Smooth muscle cell (in vitro differentiated cells): ENCODE measurements at regions not wholly inside any gene's neighbourhood (a gene's known extent, or its start where the extent isn't known, plus 50 kb on each side); places are given as distances from the start of the nearest gene placed in this dataset.
A peak's percentile ranks its signal among the peaks of the same experiment; 100 is the strongest.

Experiments
- DNase-seq: peaks from one replicate; lab custom pipeline; 2025; ENCODE audit not compliant: unreplicated experiment; lab: John Stamatoyannopoulos, UW
- H2AFZ ChIP-seq: fragments of 200-600 bp; sonication (generic); 2 replicates; pipeline ENCODE4 v1.6.0; 2016; ENCODE audit warnings: antibody characterized with exemption, low read depth, mild to moderate bottlenecking
- H3F3A ChIP-seq: fragments of 200-600 bp; sonication (generic); 2 replicates; pipeline ENCODE4 v1.6.0; 2017; ENCODE audit warnings: antibody characterized with exemption, low read depth
- H3K27ac ChIP-seq: fragments of 200-600 bp; sonication (generic); 2 replicates; pipeline ENCODE4 v1.5.1; 2016; ENCODE audit warnings: low read depth, mild to moderate bottlenecking
- H3K27me3 ChIP-seq: fragments of 200-600 bp; sonication (generic); 2 replicates; pipeline ENCODE4 v1.6.1; 2016; ENCODE audit warnings: low read depth, mild to moderate bottlenecking
- H3K36me3 ChIP-seq: fragments of 200-600 bp; sonication (generic); 2 replicates; pipeline ENCODE4 v1.5.1; 2016; ENCODE audit warnings: low read depth
- H3K4me1 ChIP-seq: fragments of 200-600 bp; sonication (generic); 2 replicates; pipeline ENCODE4 v1.5.1; 2016; ENCODE audit warnings: low read depth
- H3K4me2 ChIP-seq: fragments of 200-600 bp; sonication (generic); 2 replicates; pipeline ENCODE4 v1.6.0; 2016; ENCODE audit warnings: mild to moderate bottlenecking
- H3K4me3 ChIP-seq: fragments of 200-600 bp; sonication (generic); 2 replicates; pipeline ENCODE4 v1.5.1; 2016; ENCODE audit warnings: mild to moderate bottlenecking
- H3K79me2 ChIP-seq: fragments of 200-600 bp; sonication (generic); 2 replicates; pipeline ENCODE4 v1.6.0; 2016; ENCODE audit warnings: low read depth, mild to moderate bottlenecking
- H3K9ac ChIP-seq: fragments of 200-600 bp; sonication (generic); 2 replicates; pipeline ENCODE4 v1.6.0; 2016; ENCODE audit warnings: low read depth
- H3K9me3 ChIP-seq: fragments of 200-600 bp; sonication (generic); replicated peaks from 2 replicates; pipeline ENCODE4 v1.5.1; 2016; ENCODE audit warnings: low read depth
- H4K20me1 ChIP-seq: fragments of 200-600 bp; sonication (generic); 2 replicates; pipeline ENCODE4 v1.6.0; 2016; ENCODE audit warnings: low read depth
- WGBS: methylation state at CpG from one replicate; pipeline ENCODE4 v1.1.7; 2016; ENCODE audit warnings: low lambda C conversion rate; 5-methylcytosine and 5-hydroxymethylcytosine counted together
- TF ChIP-seq, protein P1 (sequence below): fragments of 200-600 bp; sonication (generic); IDR thresholded peaks from 2 replicates; pipeline ENCODE4 v1.5.1; 2017; ENCODE audit warnings: borderline replicate concordance, mild to moderate bottlenecking, antibody characterized with exemption; ENCODE audit not compliant: insufficient read depth, poor library complexity, severe bottlenecking

DNA sequence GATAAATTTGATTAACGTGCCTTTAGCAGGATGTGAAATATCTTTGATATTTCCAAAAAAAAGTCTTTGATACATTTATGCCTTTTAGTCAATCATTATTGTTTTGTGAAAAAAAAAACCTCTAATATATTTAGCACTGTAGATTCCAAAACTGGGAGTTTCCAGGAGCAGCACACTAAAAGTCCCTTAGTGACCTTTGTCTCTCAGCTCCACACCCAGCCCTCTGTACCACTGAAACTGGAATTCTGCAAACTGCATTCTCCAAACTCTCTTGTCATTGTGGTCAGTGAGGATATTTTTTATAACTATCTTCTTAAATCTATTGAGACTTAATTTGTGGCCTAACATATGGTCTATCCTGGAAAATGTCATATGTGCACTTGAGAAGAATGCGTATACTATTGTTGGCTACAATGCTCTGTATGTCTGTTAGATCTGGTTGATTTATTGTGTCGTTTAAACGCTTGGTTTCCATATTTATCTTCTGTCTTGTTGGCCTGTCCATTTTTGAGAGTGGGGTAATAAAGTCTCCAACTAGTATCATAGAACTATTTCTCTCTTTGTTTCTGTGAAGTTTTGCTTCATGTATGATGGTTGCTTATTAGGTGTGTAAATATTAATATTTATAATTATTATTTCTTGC lies 73.2 kb upstream of the CNKSR3 start:
- H2AFZ ChIP-seq, result no peak overlapping the region
- WGBS, result 96% methylated on average over 4 of the region's 4 CpGs

GRCh38 chr6:154590756-154591155 lies 80.3 kb upstream of the CNKSR3 start:
- no peaks in the 10 kb centered on the region for H3K79me2 ChIP-seq
- no peak overlapping the region for H3K27ac ChIP-seq
- 99% methylated on average over 4 of the region's 4 CpGs for WGBS
- TF ChIP-seq, protein P1, sequence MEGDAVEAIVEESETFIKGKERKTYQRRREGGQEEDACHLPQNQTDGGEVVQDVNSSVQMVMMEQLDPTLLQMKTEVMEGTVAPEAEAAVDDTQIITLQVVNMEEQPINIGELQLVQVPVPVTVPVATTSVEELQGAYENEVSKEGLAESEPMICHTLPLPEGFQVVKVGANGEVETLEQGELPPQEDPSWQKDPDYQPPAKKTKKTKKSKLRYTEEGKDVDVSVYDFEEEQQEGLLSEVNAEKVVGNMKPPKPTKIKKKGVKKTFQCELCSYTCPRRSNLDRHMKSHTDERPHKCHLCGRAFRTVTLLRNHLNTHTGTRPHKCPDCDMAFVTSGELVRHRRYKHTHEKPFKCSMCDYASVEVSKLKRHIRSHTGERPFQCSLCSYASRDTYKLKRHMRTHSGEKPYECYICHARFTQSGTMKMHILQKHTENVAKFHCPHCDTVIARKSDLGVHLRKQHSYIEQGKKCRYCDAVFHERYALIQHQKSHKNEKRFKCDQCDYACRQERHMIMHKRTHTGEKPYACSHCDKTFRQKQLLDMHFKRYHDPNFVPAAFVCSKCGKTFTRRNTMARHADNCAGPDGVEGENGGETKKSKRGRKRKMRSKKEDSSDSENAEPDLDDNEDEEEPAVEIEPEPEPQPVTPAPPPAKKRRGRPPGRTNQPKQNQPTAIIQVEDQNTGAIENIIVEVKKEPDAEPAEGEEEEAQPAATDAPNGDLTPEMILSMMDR, result no peak
- no peak for DNase-seq
- no peaks in the 10 kb centered on the region for H4K20me1 ChIP-seq
- no peaks in the 10 kb centered on the region for H3K27me3 ChIP-seq
- H3F3A ChIP-seq, result no peaks in the 10 kb centered on the region
- peaks cover 12% of the 10 kb centered on the region for H3K4me1 ChIP-seq
- no peak overlapping the region for H2AFZ ChIP-seq
- H3K9ac ChIP-seq, result no peak overlapping the region
- H3K4me3 ChIP-seq, result no peak overlapping the region
- no peak overlapping the region for H3K4me2 ChIP-seq
- H3K36me3 ChIP-seq, result no peaks in the 10 kb centered on the region
- H3K9me3 ChIP-seq, result no peaks in the 10 kb centered on the region

More for the DNA sequence above, 73.2 kb upstream of the CNKSR3 start:
- DNase-seq, result no peak
- no peaks in the 10 kb centered on the region for H3K79me2 ChIP-seq
- TF ChIP-seq, protein P1, result no peak
- H4K20me1 ChIP-seq, result no peaks in the 10 kb centered on the region
- H3K4me1 ChIP-seq, result no peaks in the 10 kb centered on the region
- H3K27ac ChIP-seq, result no peak overlapping the region
- no peaks in the 10 kb centered on the region for H3F3A ChIP-seq
- H3K9me3 ChIP-seq, result no peaks in the 10 kb centered on the region
- peaks cover 4% of the 10 kb centered on the region for H3K36me3 ChIP-seq
- no peak overlapping the region for H3K9ac ChIP-seq
- H3K4me3 ChIP-seq, result no peak overlapping the region
- H3K4me2 ChIP-seq, result no peak overlapping the region
- no peaks in the 10 kb centered on the region for H3K27me3 ChIP-seq

DNA sequence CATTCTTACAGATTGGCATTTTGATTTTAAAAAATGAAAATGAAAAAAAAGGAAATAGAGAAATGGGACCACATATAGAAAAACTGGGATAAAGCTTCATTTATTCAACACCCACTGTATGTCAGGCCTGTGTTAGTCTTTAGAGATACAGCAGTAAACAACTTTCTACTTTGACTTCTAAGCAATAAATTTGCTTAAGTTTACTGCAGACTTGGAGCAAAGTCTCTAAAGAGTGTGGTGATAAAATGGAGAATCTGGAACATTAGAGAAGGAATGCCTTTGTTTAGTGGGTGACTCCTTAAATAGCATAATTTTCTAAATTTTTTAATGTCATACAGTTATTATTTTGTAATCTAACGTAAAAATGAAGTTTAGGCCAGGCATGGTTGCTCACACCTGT lies 80.7 kb upstream of the CNKSR3 start:
- H3K79me2 ChIP-seq, result no peaks in the 10 kb centered on the region
- H3K27me3 ChIP-seq, result no peaks in the 10 kb centered on the region
- TF ChIP-seq, protein P1, result no peak
- no peak overlapping the region for H3K4me3 ChIP-seq
- peaks cover 17% of the 10 kb centered on the region for H3K4me1 ChIP-seq
- no peaks in the 10 kb centered on the region for H4K20me1 ChIP-seq
- H3K4me2 ChIP-seq, result no peak overlapping the region
- H3K9me3 ChIP-seq, result no peaks in the 10 kb centered on the region
- no peaks in the 10 kb centered on the region for H3F3A ChIP-seq
- WGBS, result 96% methylated on average over 1 of the region's 1 CpG
- no peak overlapping the region for H3K27ac ChIP-seq
- no peak overlapping the region for H2AFZ ChIP-seq
- H3K9ac ChIP-seq, result no peak overlapping the region
- H3K36me3 ChIP-seq, result no peaks in the 10 kb centered on the region
- DNase-seq, result no peak

- Histone ChIP-seq H3K27ac (no peak overlapping the region), H3K9me3 (no peaks in the 10 kb centered on the region), H4K20me1 (no peaks in the 10 kb centered on the region), H3K9ac (no peak overlapping the region), H3K27me3 (no peaks in the 10 kb centered on the region), H3K4me2 (no peak overlapping the region), H3F3A (no peaks in the 10 kb centered on the region), H3K36me3 (no peaks in the 10 kb centered on the region), H3K4me1 (peaks cover 20% of the 10 kb centered on the region), H3K79me2 (no peaks in the 10 kb centered on the region), H2AFZ (peak overlapping the region; percentile 53), H3K4me3 (no peak overlapping the region)
- 93% methylated on average over 10 of the region's 10 CpGs for WGBS
- TF ChIP-seq, protein P1, result no peak
- DNase-seq, result no peak
These were observed 81.8 kb upstream of the CNKSR3 start for GRCh38 chr6:154592199-154592860.
